ENCODE measurements at regions not wholly inside any gene's neighbourhood (a gene's known extent, or its start where the extent isn't known, plus 50 kb on each side); places are given as distances from the start of the nearest gene placed in this dataset.
A peak's percentile ranks its signal among the peaks of the same experiment; 100 is the strongest.

GRCh38 chr16:73337373-73338296 lies 289.7 kb upstream of the ZFHX3 start:
- no peaks in the 10 kb centered on the region for H3K27me3 Mint-ChIP-seq
- no peaks in the 10 kb centered on the region for H3K4me1 Mint-ChIP-seq
- H3K27ac Mint-ChIP-seq, result no peak overlapping the region
- H3K4me3 Mint-ChIP-seq, result no peak overlapping the region
- no peak for ATAC-seq
- no peaks in the 10 kb centered on the region for H3K36me3 Mint-ChIP-seq
- H3K9me3 Mint-ChIP-seq, result no peaks in the 10 kb centered on the region

- Mint-ChIP-seq H3K4me3 (no peak overlapping the region), H3K27me3 (no peaks in the 10 kb centered on the region), H3K4me1 (no peaks in the 10 kb centered on the region), H3K9me3 (no peaks in the 10 kb centered on the region), H3K27ac (no peak overlapping the region), H3K36me3 (no peaks in the 10 kb centered on the region)
- no peak for ATAC-seq
Measured at GRCh38 chr16:73329358-73330286, 281.7 kb upstream of the ZFHX3 start.

GRCh38 chr16:73326770-73327470 lies 279.0 kb upstream of the ZFHX3 start:
- ATAC-seq, result no peak
- Mint-ChIP-seq H3K4me3 (no peak overlapping the region), H3K36me3 (no peaks in the 10 kb centered on the region), H3K4me1 (no peaks in the 10 kb centered on the region), H3K27me3 (no peaks in the 10 kb centered on the region), H3K9me3 (peaks cover 3% of the 10 kb centered on the region), H3K27ac (no peak overlapping the region)

GRCh38 chr16:73326221-73326620 lies 278.3 kb upstream of the ZFHX3 start:
- ATAC-seq, result no peak

GRCh38 chr16:73323880-73324279 lies 276.0 kb upstream of the ZFHX3 start:
- Mint-ChIP-seq H3K4me3 (no peak overlapping the region), H3K36me3 (no peaks in the 10 kb centered on the region), H3K4me1 (no peaks in the 10 kb centered on the region), H3K9me3 (peaks cover 3% of the 10 kb centered on the region), H3K27me3 (no peaks in the 10 kb centered on the region), H3K27ac (no peak overlapping the region)
- no peak for ATAC-seq

More at GRCh38 chr16:73326221-73326620, 278.3 kb upstream of the ZFHX3 start:
- Mint-ChIP-seq H3K4me1 (no peaks in the 10 kb centered on the region), H3K9me3 (peaks cover 3% of the 10 kb centered on the region), H3K4me3 (no peak overlapping the region), H3K27me3 (no peaks in the 10 kb centered on the region), H3K27ac (no peak overlapping the region), H3K36me3 (no peaks in the 10 kb centered on the region)

GRCh38 chr16:73322856-73323255 lies 274.9 kb upstream of the ZFHX3 start:
- Mint-ChIP-seq H3K4me3 (no peak overlapping the region), H3K9me3 (peaks cover 3% of the 10 kb centered on the region), H3K27me3 (no peaks in the 10 kb centered on the region), H3K27ac (no peak overlapping the region), H3K36me3 (no peaks in the 10 kb centered on the region), H3K4me1 (no peaks in the 10 kb centered on the region)
- ATAC-seq, result no peak

- no peaks in the 10 kb centered on the region for H3K4me1 Mint-ChIP-seq
- no peak overlapping the region for H3K4me3 Mint-ChIP-seq
- ATAC-seq, result no peak
- peaks cover 3% of the 10 kb centered on the region for H3K9me3 Mint-ChIP-seq
- H3K27me3 Mint-ChIP-seq, result no peaks in the 10 kb centered on the region
- H3K36me3 Mint-ChIP-seq, result no peaks in the 10 kb centered on the region
- no peak overlapping the region for H3K27ac Mint-ChIP-seq
Measured at GRCh38 chr16:73321853-73322252, 273.9 kb upstream of the ZFHX3 start.

GRCh38 chr16:73319737-73320136 lies 271.8 kb upstream of the ZFHX3 start:
- H3K4me3 Mint-ChIP-seq, result no peak overlapping the region
- H3K27me3 Mint-ChIP-seq, result no peaks in the 10 kb centered on the region
- H3K4me1 Mint-ChIP-seq, result peaks cover 10% of the 10 kb centered on the region
- H3K36me3 Mint-ChIP-seq, result no peaks in the 10 kb centered on the region
- H3K9me3 Mint-ChIP-seq, result peaks cover 3% of the 10 kb centered on the region
- ATAC-seq, result no peak
- no peak overlapping the region for H3K27ac Mint-ChIP-seq

GRCh38 chr16:73319261-73319660 lies 271.3 kb upstream of the ZFHX3 start:
- Mint-ChIP-seq H3K9me3 (peaks cover 6% of the 10 kb centered on the region), H3K4me3 (no peak overlapping the region), H3K4me1 (peaks cover 10% of the 10 kb centered on the region), H3K27ac (no peak overlapping the region), H3K27me3 (no peaks in the 10 kb centered on the region), H3K36me3 (no peaks in the 10 kb centered on the region)
- no peak for ATAC-seq

GRCh38 chr16:73317321-73317857 lies 269.5 kb upstream of the ZFHX3 start:
- H3K27ac Mint-ChIP-seq, result no peak overlapping the region
- H3K36me3 Mint-ChIP-seq, result no peaks in the 10 kb centered on the region
- H3K4me3 Mint-ChIP-seq, result no peak overlapping the region
- peaks cover 7% of the 10 kb centered on the region for H3K9me3 Mint-ChIP-seq
- ATAC-seq, result no peak
- no peaks in the 10 kb centered on the region for H3K27me3 Mint-ChIP-seq
- peaks cover 10% of the 10 kb centered on the region for H3K4me1 Mint-ChIP-seq

GRCh38 chr16:73315645-73316044 lies 267.7 kb upstream of the ZFHX3 start:
- Mint-ChIP-seq H3K27me3 (no peaks in the 10 kb centered on the region), H3K4me3 (no peak overlapping the region), H3K27ac (no peak overlapping the region), H3K36me3 (no peaks in the 10 kb centered on the region), H3K9me3 (peaks cover 7% of the 10 kb centered on the region), H3K4me1 (peaks cover 10% of the 10 kb centered on the region)
- peak; percentile 82 for ATAC-seq

- Mint-ChIP-seq H3K27ac (no peak overlapping the region), H3K36me3 (no peaks in the 10 kb centered on the region), H3K27me3 (no peaks in the 10 kb centered on the region), H3K9me3 (peaks cover 7% of the 10 kb centered on the region), H3K4me3 (no peak overlapping the region), H3K4me1 (peaks cover 10% of the 10 kb centered on the region)
- no peak for ATAC-seq
Measured at GRCh38 chr16:73313950-73314349, 266.0 kb upstream of the ZFHX3 start.

GRCh38 chr16:73311857-73312723 lies 264.2 kb upstream of the ZFHX3 start:
- no peak for ATAC-seq
- Mint-ChIP-seq H3K4me1 (peaks cover 10% of the 10 kb centered on the region), H3K27me3 (no peaks in the 10 kb centered on the region), H3K4me3 (no peak overlapping the region), H3K27ac (no peak overlapping the region), H3K36me3 (no peaks in the 10 kb centered on the region), H3K9me3 (peaks cover 7% of the 10 kb centered on the region)

GRCh38 chr16:73308771-73309170 lies 260.8 kb upstream of the ZFHX3 start:
- Mint-ChIP-seq H3K36me3 (no peaks in the 10 kb centered on the region), H3K4me3 (no peak overlapping the region), H3K27ac (no peak overlapping the region), H3K27me3 (no peaks in the 10 kb centered on the region), H3K4me1 (no peaks in the 10 kb centered on the region), H3K9me3 (peaks cover 3% of the 10 kb centered on the region)
- no peak for ATAC-seq

All from stimulated activated memory B cell treated with anti-CD40 and anti-IgM and Interleukin-4, amounts not matched to agents 10 μg/mL and 1 μg/mL and 100 μg/mL, for 72 hours (primary cell).